ENCODE measurements at regions not wholly inside any gene's neighbourhood (a gene's known extent, or its start where the extent isn't known, plus 50 kb on each side); places are given as distances from the start of the nearest gene placed in this dataset.
"Not testable (repeated sequence)": the region's sequence is repeated elsewhere in the genome, so short reads cannot be mapped to it uniquely, and the experiment has no call there.

GRCh38 chr2:122022531-122022930 lies 267.1 kb downstream of the TSN start:
- DNase-seq, result no peak

GRCh38 chr2:122023059-122023864 lies 267.8 kb downstream of the TSN start:
- no peak for DNase-seq

- no peak for DNase-seq
Observed at GRCh38 chr2:122027510-122028217, 272.2 kb downstream of the TSN start.

- no peak for DNase-seq
Observed at GRCh38 chr2:122028371-122029100, 273.1 kb downstream of the TSN start.

GRCh38 chr2:122029456-122029855 lies 274.0 kb downstream of the TSN start:
- DNase-seq, result no peak

GRCh38 chr2:122029945-122030344 lies 274.5 kb downstream of the TSN start:
- no peak for DNase-seq

GRCh38 chr2:122031544-122032263 lies 276.3 kb downstream of the TSN start:
- DNase-seq, result no peak

- no peak for DNase-seq
Observed at GRCh38 chr2:122032264-122032645, 276.8 kb downstream of the TSN start.

GRCh38 chr2:122033778-122034177 lies 278.3 kb downstream of the TSN start:
- no peak for DNase-seq

GRCh38 chr2:122034344-122034743 lies 278.9 kb downstream of the TSN start:
- DNase-seq, result no peak

GRCh38 chr2:122034777-122035176 lies 279.3 kb downstream of the TSN start:
- no peak for DNase-seq

GRCh38 chr2:122038816-122039215 lies 283.4 kb downstream of the TSN start:
- not testable (repeated sequence) for DNase-seq

- DNase-seq, result no peak
Observed at GRCh38 chr2:122041455-122041854, 286.0 kb downstream of the TSN start.

GRCh38 chr2:122051659-122052058 lies 296.2 kb downstream of the TSN start:
- not testable (repeated sequence) for DNase-seq

- DNase-seq, result no peak
Observed at GRCh38 chr2:122055521-122055931, 300.1 kb downstream of the TSN start.

GRCh38 chr2:122056853-122057252 lies 301.4 kb downstream of the TSN start:
- no peak for DNase-seq

GRCh38 chr2:122061206-122061605 lies 305.8 kb downstream of the TSN start:
- no peak for DNase-seq

- no peak for DNase-seq
Observed at GRCh38 chr2:122061831-122062230, 306.4 kb downstream of the TSN start.

GRCh38 chr2:122062506-122062905 lies 307.1 kb downstream of the TSN start:
- DNase-seq, result no peak

- no peak for DNase-seq
Observed at GRCh38 chr2:122063716-122064115, 308.3 kb downstream of the TSN start.

- DNase-seq, result no peak
Observed at GRCh38 chr2:122070241-122070731, 314.8 kb downstream of the TSN start.

GRCh38 chr2:122072666-122073065 lies 317.2 kb downstream of the TSN start:
- DNase-seq, result no peak

- no peak for DNase-seq
Observed at GRCh38 chr2:122074201-122074600, 318.8 kb downstream of the TSN start.

Data from NCI-H187 (cell line).